MCF 10A (cell line): ENCODE measurements at regions not wholly inside any gene's neighbourhood (a gene's known extent, or its start where the extent isn't known, plus 50 kb on each side); places are given as distances from the start of the nearest gene placed in this dataset.
A peak's percentile ranks its signal among the peaks of the same experiment; 100 is the strongest.

Experiments used
- BruUV-seq: library from RNA; stranded (reverse); fragments of 400-500 nt; replicated peaks from 2 replicates; lab custom pipeline; 2021; lab: Mats Ljungman, UMichigan
- CTCF ChIA-PET: fragments of 300-600 bp; sonication (Branson Sonifier 250); formaldehyde crosslinking; extraction: SDS; loops from one replicate; lab custom pipeline; 2021; ENCODE audit warnings: antibody characterized with exemption, inconsistent platforms; lab: Yijun Ruan, JAX
- POLR2A ChIA-PET: fragments of 300-600, 350-650 bp; sonication (Branson Sonifier 250); formaldehyde crosslinking; extraction: SDS; loops from one replicate; lab custom pipeline; 2020; ENCODE audit warnings: antibody characterized with exemption, inconsistent platforms; lab: Yijun Ruan, JAX
- DNase-seq: peaks from one replicate; pipeline ENCODE4 v3.0.0-alpha.2; 2018; ENCODE audit not compliant: unreplicated experiment
- H3K27ac Mint-ChIP-seq: one replicate; pipeline ENCODE4 v1.8.0; 2022; ENCODE audit warnings: mild to moderate bottlenecking, low read depth, mixed read lengths; ENCODE audit not compliant: unreplicated experiment
- H3K27me3 Mint-ChIP-seq: one replicate; pipeline ENCODE4 v1.8.0; 2022; ENCODE audit warnings: mixed read lengths; ENCODE audit not compliant: insufficient read depth, unreplicated experiment
- H3K36me3 Mint-ChIP-seq: one replicate; pipeline ENCODE4 v1.8.0; 2022; ENCODE audit warnings: mild to moderate bottlenecking, moderate library complexity, mixed read lengths; ENCODE audit not compliant: insufficient read depth, unreplicated experiment
- H3K4me1 Mint-ChIP-seq: one replicate; pipeline ENCODE4 v1.8.0; 2022; ENCODE audit warnings: mixed read lengths; ENCODE audit not compliant: insufficient read depth, unreplicated experiment
- H3K4me3 Mint-ChIP-seq: one replicate; pipeline ENCODE4 v1.8.0; 2022; ENCODE audit warnings: mild to moderate bottlenecking, moderate library complexity, mixed read lengths; ENCODE audit not compliant: unreplicated experiment
- H3K9me3 Mint-ChIP-seq: one replicate; pipeline ENCODE4 v1.8.0; 2022; ENCODE audit warnings: mixed read lengths; ENCODE audit not compliant: unreplicated experiment
- intact Hi-C: fragments of 100-400 bp; cut with micrococcal nuclease; formaldehyde crosslinking; loops from 2 replicates; pipeline ENCODE4 v1.14.1; 2022
- TF ChIP-seq, protein P1 (sequence below): fragments of 200-600 bp; IDR thresholded peaks from one replicate; pipeline ENCODE4 v1.8.0; 2022; ENCODE audit warnings: antibody characterized with exemption, mild to moderate bottlenecking; ENCODE audit not compliant: unreplicated experiment

DNA sequence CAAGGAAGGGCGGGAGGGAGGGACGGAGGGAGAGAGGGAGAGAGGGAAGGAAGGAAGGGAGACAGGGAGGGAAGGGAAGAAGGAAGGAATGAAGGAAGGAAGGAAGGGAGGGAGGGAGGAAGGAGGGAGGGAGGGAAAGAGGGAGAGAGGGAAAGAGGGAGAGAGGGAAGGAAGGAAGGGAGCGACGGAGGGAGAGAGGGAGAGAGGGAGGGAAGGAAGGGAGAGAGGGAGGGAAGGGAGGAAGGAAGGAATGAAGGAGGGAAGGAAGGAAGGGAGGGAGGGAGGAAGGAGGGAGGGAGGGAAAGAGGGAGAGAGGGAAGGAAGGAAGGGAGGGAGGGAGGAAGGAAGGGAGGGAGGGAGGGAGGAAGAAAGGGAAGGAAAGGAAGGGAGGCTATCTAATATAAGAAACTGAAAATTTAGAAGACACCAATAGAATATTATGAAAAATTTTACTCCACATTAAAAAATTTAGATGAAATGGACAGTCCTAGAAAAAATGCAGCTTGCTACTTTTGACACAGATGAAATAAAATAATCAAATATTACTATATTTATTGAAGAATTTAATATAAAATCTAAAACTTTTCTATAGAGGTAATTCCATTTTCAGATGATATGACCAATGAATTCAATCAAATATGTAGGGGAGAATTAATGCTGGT, 280.3 kb upstream of the SLITRK3 start:
- H3K27ac Mint-ChIP-seq = no peak overlapping the region
- ChIA-PET POLR2A (no interaction called here), CTCF (no interaction called here)
- H3K4me3 Mint-ChIP-seq = no peak overlapping the region
- TF ChIP-seq, protein P1, sequence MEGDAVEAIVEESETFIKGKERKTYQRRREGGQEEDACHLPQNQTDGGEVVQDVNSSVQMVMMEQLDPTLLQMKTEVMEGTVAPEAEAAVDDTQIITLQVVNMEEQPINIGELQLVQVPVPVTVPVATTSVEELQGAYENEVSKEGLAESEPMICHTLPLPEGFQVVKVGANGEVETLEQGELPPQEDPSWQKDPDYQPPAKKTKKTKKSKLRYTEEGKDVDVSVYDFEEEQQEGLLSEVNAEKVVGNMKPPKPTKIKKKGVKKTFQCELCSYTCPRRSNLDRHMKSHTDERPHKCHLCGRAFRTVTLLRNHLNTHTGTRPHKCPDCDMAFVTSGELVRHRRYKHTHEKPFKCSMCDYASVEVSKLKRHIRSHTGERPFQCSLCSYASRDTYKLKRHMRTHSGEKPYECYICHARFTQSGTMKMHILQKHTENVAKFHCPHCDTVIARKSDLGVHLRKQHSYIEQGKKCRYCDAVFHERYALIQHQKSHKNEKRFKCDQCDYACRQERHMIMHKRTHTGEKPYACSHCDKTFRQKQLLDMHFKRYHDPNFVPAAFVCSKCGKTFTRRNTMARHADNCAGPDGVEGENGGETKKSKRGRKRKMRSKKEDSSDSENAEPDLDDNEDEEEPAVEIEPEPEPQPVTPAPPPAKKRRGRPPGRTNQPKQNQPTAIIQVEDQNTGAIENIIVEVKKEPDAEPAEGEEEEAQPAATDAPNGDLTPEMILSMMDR = no peak
- no peak for DNase-seq
- no peaks in the 10 kb centered on the region for H3K4me1 Mint-ChIP-seq
- H3K27me3 Mint-ChIP-seq = no peaks in the 10 kb centered on the region
- BruUV-seq = no TSS peak
- no peaks in the 10 kb centered on the region for H3K9me3 Mint-ChIP-seq
- H3K36me3 Mint-ChIP-seq = no peaks in the 10 kb centered on the region
- intact Hi-C loops = no loop called here

DNA sequence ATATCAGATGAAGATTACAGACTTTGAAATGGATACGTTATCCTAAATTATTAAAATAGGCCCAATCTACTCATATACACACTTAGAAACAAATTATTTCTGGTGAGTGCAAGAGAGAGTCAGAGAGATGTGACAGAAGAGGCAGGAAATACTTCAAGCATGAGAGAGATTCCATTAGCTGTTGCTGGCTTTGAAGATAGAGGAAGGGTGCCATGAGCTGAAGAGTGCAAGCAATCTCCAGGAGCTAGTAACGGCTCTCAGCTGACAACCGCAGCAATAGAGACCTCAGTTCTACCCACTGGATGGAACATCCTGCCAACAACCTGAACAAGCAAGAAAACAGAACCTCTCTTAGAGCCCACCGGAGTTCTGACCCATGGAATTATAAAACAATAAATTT, 270.7 kb upstream of the SLITRK3 start:
- Mint-ChIP-seq H3K27me3 (no peaks in the 10 kb centered on the region), H3K4me3 (no peak overlapping the region)

DNA sequence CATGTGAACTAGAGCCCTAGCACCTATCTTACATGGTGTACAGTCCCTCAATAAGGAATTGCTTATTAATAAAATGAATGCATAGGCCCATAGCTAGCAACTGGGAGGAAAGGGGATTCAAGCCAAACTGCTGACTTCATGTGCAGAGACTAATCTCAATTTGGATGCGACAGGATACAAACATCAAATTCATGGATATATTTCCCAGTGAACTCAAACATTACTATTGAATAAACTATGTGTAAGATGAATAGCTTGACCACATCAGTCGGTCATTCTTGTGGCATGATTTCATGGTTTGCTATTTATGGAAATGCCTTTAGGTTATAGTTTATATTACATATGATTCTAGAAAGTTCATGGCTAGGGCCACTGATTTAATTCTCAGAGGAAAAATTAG, 268.6 kb upstream of the SLITRK3 start:
- intact Hi-C loops = no loop called here
- TF ChIP-seq, protein P1 = no peak
- POLR2A ChIA-PET = no interaction called here
- no peaks in the 10 kb centered on the region for H3K27me3 Mint-ChIP-seq
- CTCF ChIA-PET = no interaction called here
- no peaks in the 10 kb centered on the region for H3K36me3 Mint-ChIP-seq
- peak; percentile 22 for DNase-seq
- no peak overlapping the region for H3K27ac Mint-ChIP-seq
- H3K4me1 Mint-ChIP-seq = no peaks in the 10 kb centered on the region
- no TSS peak for BruUV-seq
- no peaks in the 10 kb centered on the region for H3K9me3 Mint-ChIP-seq
- no peak overlapping the region for H3K4me3 Mint-ChIP-seq

More for the DNA sequence above, 270.7 kb upstream of the SLITRK3 start:
- no peak for DNase-seq
- intact Hi-C loops = no loop called here
- CTCF ChIA-PET = interaction anchor here (0.5 kb wide), 1 partner anchor 1626 kb away, joined by 3 read pairs; no protein-coding TSS in a partner anchor
- Mint-ChIP-seq H3K4me1 (no peaks in the 10 kb centered on the region), H3K36me3 (no peaks in the 10 kb centered on the region), H3K9me3 (peaks cover 8% of the 10 kb centered on the region), H3K27ac (no peak overlapping the region)
- TF ChIP-seq, protein P1 = no peak
- no TSS peak for BruUV-seq
- POLR2A ChIA-PET = no interaction called here

DNA sequence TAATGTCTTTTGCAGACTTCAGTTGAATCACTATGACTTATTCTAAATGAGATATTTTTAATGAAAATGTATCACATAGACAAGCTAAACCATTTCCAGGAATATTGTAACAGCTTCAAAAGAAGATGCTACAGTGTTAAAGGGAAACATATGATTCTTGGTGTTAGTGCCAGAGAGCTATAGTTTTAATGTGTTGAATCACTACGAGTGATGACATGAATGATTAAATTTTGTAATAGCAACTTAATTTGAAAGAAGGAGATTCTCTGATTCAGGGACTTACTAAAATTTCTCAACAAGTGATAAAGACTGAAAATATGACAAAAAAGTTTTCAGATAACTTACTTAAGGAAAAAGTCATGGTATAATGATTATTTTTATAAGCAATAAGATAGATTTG, 267.3 kb upstream of the SLITRK3 start:
- TF ChIP-seq, protein P1 = no peak
- CTCF ChIA-PET = no interaction called here
- no TSS peak for BruUV-seq
- no peaks in the 10 kb centered on the region for H3K4me1 Mint-ChIP-seq
- no peak for DNase-seq
- POLR2A ChIA-PET = no interaction called here
- no peaks in the 10 kb centered on the region for H3K9me3 Mint-ChIP-seq
- H3K36me3 Mint-ChIP-seq = no peaks in the 10 kb centered on the region
- no peak overlapping the region for H3K4me3 Mint-ChIP-seq
- intact Hi-C loops = no loop called here
- H3K27me3 Mint-ChIP-seq = no peaks in the 10 kb centered on the region
- no peak overlapping the region for H3K27ac Mint-ChIP-seq
